ENCODE measurements at regions not wholly inside any gene's neighbourhood (a gene's known extent, or its start where the extent isn't known, plus 50 kb on each side); places are given as distances from the start of the nearest gene placed in this dataset.
A peak's percentile ranks its signal among the peaks of the same experiment; 100 is the strongest.

- TF ChIP-seq SNAPC4 (CRISPR knock-in tag; IDR thresholded peaks at IDR 0.05), result no peak
- no peak for TF ChIP-seq RBM22 (optimal IDR thresholded peaks at IDR 0.05; ENCODE audit: low read length)
- TF ChIP-seq ZNF484 (CRISPR knock-in tag; IDR thresholded peaks at IDR 0.05; ENCODE audit: borderline replicate concordance, low read depth), result no peak
- TF ChIP-seq PRDM15 (CRISPR knock-in tag; IDR thresholded peaks at IDR 0.05), result no peak
- TF ChIP-seq ZNF138 (CRISPR knock-in tag; IDR thresholded peaks at IDR 0.05; ENCODE audit: low read depth), result no peak
- peak; percentile 72 for TF ChIP-seq MAFF (IDR thresholded peaks at IDR 0.05; ENCODE audit: low read depth, low read length)
- no peak for TF ChIP-seq HNF4A (CRISPR knock-in tag; IDR thresholded peaks at IDR 0.05)
- TF ChIP-seq ZNF207 (IDR thresholded peaks at IDR 0.05; ENCODE audit: borderline replicate concordance), result no peak
Measured at GRCh38 chr2:129436809-129437208, 542.7 kb upstream of the RAB6C start (continued).
